ENCODE measurements at regions not wholly inside any gene's neighbourhood (a gene's known extent, or its start where the extent isn't known, plus 50 kb on each side); places are given as distances from the start of the nearest gene placed in this dataset.

DNA sequence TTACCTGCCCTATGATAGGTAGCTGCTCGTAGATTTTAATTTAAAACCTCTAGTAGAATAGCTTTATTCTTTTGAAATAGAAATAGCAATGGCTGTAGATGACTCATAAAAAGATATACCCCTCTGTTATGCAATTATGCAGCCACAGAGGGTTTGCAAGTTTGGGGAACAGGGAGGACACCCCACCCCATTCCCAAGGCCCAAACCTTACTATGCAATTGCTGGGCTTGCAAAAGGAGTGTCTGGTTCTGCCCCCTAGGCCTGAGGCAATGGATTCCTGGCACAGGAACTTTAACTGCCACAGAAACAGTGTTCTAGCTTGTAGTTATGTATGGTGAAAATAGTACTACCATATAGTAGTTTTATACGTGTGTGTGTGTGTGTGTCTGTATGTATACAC lies 403.3 kb downstream of the ADAMTS20 start:
- no peak for DNase-seq
- Histone ChIP-seq H3K36me3 (no peaks in the 10 kb centered on the region), H3K4me1 (no peaks in the 10 kb centered on the region), H3K4me3 (ENCODE audit: low read depth, low read length) (no peak overlapping the region), H3K27me3 (no peaks in the 10 kb centered on the region), H3K9me3 (no peaks in the 10 kb centered on the region)
- TF ChIP-seq, protein P1, sequence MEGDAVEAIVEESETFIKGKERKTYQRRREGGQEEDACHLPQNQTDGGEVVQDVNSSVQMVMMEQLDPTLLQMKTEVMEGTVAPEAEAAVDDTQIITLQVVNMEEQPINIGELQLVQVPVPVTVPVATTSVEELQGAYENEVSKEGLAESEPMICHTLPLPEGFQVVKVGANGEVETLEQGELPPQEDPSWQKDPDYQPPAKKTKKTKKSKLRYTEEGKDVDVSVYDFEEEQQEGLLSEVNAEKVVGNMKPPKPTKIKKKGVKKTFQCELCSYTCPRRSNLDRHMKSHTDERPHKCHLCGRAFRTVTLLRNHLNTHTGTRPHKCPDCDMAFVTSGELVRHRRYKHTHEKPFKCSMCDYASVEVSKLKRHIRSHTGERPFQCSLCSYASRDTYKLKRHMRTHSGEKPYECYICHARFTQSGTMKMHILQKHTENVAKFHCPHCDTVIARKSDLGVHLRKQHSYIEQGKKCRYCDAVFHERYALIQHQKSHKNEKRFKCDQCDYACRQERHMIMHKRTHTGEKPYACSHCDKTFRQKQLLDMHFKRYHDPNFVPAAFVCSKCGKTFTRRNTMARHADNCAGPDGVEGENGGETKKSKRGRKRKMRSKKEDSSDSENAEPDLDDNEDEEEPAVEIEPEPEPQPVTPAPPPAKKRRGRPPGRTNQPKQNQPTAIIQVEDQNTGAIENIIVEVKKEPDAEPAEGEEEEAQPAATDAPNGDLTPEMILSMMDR (IDR thresholded peaks at IDR 0.05; ENCODE audit: low read depth, low read length): no peak

DNA sequence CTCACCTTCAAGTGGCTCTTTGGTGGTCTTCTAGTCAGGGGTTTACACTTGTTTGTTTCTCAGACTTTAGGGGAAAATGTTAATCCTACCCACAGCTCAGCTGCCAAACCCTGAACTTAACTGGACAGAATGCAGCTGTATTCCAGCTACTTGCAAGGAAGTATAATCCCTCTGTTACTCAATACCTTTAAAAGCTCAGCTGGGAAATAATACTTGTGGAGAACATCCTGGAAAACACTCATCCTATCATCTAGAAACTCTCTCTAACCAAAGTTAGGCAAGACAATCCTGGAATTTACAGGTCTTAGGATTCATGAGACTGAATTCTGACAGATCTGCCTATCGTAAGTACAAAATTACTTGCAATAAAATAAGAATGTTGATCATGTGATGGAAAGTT lies 404.1 kb downstream of the ADAMTS20 start:
- no peaks in the 10 kb centered on the region for H3K27me3 ChIP-seq
- no peaks in the 10 kb centered on the region for H3K9me3 ChIP-seq
- no peaks in the 10 kb centered on the region for H3K36me3 ChIP-seq
- H3K4me3 ChIP-seq (ENCODE audit: low read depth, low read length): no peak overlapping the region
- H3K4me1 ChIP-seq: no peaks in the 10 kb centered on the region
- DNase-seq: no peak
- TF ChIP-seq, protein P1 (IDR thresholded peaks at IDR 0.05; ENCODE audit: low read depth, low read length): no peak

DNA sequence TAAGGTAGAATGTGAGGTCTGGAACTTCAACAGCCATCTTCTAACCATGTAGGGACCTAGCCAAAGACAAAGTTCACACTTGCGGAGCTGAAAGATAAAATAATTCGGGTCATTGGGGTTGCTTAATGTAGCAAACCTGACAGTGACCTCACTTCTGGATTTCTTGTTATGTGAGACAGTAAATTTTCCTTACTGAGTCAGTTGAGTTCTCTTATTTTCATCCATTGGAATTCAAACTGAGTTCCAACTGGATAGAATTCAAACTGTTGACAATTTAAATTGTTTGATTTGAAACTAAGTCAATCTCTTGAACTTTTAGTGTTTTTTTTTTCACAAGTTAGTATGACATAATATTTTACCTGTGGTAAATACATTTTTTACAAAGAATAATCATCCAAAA lies 406.5 kb downstream of the ADAMTS20 start:
- no peak for DNase-seq
- TF ChIP-seq, protein P1 (IDR thresholded peaks at IDR 0.05; ENCODE audit: low read depth, low read length): no peak
- Histone ChIP-seq H3K9me3 (no peaks in the 10 kb centered on the region), H3K27me3 (no peaks in the 10 kb centered on the region), H3K36me3 (no peaks in the 10 kb centered on the region), H3K4me3 (ENCODE audit: low read depth, low read length) (no peak overlapping the region), H3K4me1 (no peaks in the 10 kb centered on the region)

DNA sequence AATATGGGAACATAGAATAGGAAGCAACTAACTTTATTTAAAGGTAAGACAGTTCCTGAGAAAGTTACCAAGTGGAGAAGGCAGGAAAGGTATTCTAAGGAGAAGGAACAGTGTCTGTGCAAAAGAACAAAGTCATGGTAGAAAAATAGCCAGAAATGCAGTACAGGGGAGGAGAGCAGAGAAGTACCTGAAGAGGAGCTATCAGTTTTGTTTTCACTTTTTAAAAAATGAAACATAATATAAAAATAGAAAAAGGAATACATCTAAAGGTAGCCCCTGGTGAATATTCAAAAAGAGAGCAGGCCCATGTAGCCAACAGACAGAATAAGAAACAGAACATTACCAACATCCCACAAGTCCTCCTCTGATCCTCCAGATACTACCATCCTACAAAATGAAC lies 408.7 kb downstream of the ADAMTS20 start:
- TF ChIP-seq, protein P1 (IDR thresholded peaks at IDR 0.05; ENCODE audit: low read depth, low read length): no peak

DNA sequence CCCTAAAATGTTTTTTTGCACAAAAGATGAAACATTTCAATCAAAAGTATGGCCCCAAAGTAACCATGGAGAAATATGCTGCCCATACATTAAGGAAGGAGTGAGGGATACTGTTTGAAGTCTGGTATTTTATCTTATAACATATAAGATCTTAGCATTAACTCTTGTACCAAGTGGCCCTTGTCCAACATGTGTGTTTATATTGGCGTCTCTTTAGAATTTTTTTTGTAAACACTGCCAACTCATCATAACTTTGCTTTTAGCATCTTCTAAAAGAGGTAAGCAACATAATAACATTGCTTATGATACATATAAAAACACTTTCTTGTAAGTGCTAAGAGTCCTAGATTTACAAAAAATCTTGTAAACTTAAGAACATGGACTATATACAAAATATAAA lies 419.7 kb downstream of the ADAMTS20 start:
- H3K4me3 ChIP-seq (ENCODE audit: low read depth, low read length): no peak overlapping the region
- H3K9me3 ChIP-seq: no peaks in the 10 kb centered on the region
- no peaks in the 10 kb centered on the region for H3K27me3 ChIP-seq
- no peaks in the 10 kb centered on the region for H3K4me1 ChIP-seq
- TF ChIP-seq, protein P1 (IDR thresholded peaks at IDR 0.05; ENCODE audit: low read depth, low read length): no peak
- no peak for DNase-seq
- no peaks in the 10 kb centered on the region for H3K36me3 ChIP-seq

More for the DNA sequence above, 408.7 kb downstream of the ADAMTS20 start:
- Histone ChIP-seq H3K9me3 (no peaks in the 10 kb centered on the region), H3K27me3 (no peaks in the 10 kb centered on the region), H3K4me1 (no peaks in the 10 kb centered on the region), H3K36me3 (no peaks in the 10 kb centered on the region), H3K4me3 (ENCODE audit: low read depth, low read length) (no peak overlapping the region)
- DNase-seq: no peak

DNA sequence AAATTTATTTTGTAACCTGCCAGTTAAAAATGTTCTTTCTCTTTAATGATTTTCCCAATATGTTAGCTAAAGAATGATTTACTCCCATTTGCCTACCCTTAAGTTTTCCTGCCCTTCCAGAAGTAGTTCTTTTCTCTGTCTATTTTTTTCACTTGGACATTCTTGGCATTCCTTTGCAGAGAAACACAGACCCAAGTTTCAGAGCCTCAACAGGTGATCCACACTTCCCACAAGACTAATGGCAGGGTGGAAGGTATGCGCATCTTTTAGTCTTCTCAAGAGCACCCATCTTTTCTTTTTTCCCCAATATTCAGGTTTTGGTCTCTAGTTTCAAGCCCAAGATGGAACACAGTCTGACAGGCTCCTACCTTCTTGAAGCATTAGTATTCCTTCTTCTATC lies 420.7 kb downstream of the ADAMTS20 start:
- H3K36me3 ChIP-seq: no peaks in the 10 kb centered on the region
- no peaks in the 10 kb centered on the region for H3K27me3 ChIP-seq
- no peak for DNase-seq
- H3K9me3 ChIP-seq: no peaks in the 10 kb centered on the region
- TF ChIP-seq, protein P1 (IDR thresholded peaks at IDR 0.05; ENCODE audit: low read depth, low read length): no peak
- no peaks in the 10 kb centered on the region for H3K4me1 ChIP-seq
- no peak overlapping the region for H3K4me3 ChIP-seq (ENCODE audit: low read depth, low read length)

All from BE2C (cell line).